Stimulated activated CD8-positive, alpha-beta memory T cell treated with anti-CD3 and anti-CD28 coated beads, Interleukin-7, amount 100 ng/mL, for 48 hours (primary cell): ENCODE measurements at regions not wholly inside any gene's neighbourhood (a gene's known extent, or its start where the extent isn't known, plus 50 kb on each side); places are given as distances from the start of the nearest gene placed in this dataset.
"Not testable (repeated sequence)": the region's sequence is repeated elsewhere in the genome, so short reads cannot be mapped to it uniquely, and the experiment has no call there.

ENCODE experiments used
- DNase-seq, 2 donors: peaks; one replicate each; pipeline ENCODE4 v3.0.0-alpha.2; 2020; ENCODE audit warnings: low read depth in 1 of 2; ENCODE audit errors: extremely low read depth in 1 of 2

GRCh38 chr15:83335542-83335941, 51.1 kb upstream of the BNC1 start:
- not testable (repeated sequence) for DNase-seq

- no peak for DNase-seq
Measured at GRCh38 chr15:83339396-83339795, 54.9 kb upstream of the BNC1 start.

GRCh38 chr15:83340087-83340486, 55.6 kb upstream of the BNC1 start:
- no peak for DNase-seq

GRCh38 chr15:83346342-83346741, 61.9 kb upstream of the BNC1 start:
- no peak for DNase-seq

GRCh38 chr15:83352119-83352518, 67.7 kb upstream of the BNC1 start:
- DNase-seq: no peak

GRCh38 chr15:83356501-83357399, 72.3 kb upstream of the BNC1 start:
- DNase-seq: no peak

GRCh38 chr15:83358972-83359564, 74.6 kb upstream of the BNC1 start:
- no peak for DNase-seq

GRCh38 chr15:83362706-83363105, 78.2 kb upstream of the BNC1 start:
- DNase-seq: no peak

- DNase-seq: no peak
Measured at GRCh38 chr15:83364501-83364900, 80.0 kb upstream of the BNC1 start.

- no peak for DNase-seq
Measured at GRCh38 chr15:83365370-83365938, 81.0 kb upstream of the BNC1 start.

GRCh38 chr15:83372434-83372891, 74.7 kb upstream of the SH3GL3 start:
- DNase-seq: no peak

- no peak for DNase-seq
Measured at GRCh38 chr15:83378921-83379578, 68.1 kb upstream of the SH3GL3 start.

GRCh38 chr15:83379579-83379959, 67.6 kb upstream of the SH3GL3 start:
- no peak for DNase-seq

GRCh38 chr15:83380059-83380458, 67.1 kb upstream of the SH3GL3 start:
- DNase-seq: no peak

GRCh38 chr15:83380682-83381081, 66.5 kb upstream of the SH3GL3 start:
- peak; percentile 10 to 25 for DNase-seq

GRCh38 chr15:83383608-83384139, 63.5 kb upstream of the SH3GL3 start:
- not testable (repeated sequence) for DNase-seq

- no peak for DNase-seq
Measured at GRCh38 chr15:83396101-83396500, 51.0 kb upstream of the SH3GL3 start.
